Glutamatergic neuron (in vitro differentiated cells): ENCODE measurements at regions not wholly inside any gene's neighbourhood (a gene's known extent, or its start where the extent isn't known, plus 50 kb on each side); places are given as distances from the start of the nearest gene placed in this dataset.

Source experiments
- DNase-seq: peaks from one replicate; pipeline ENCODE4 v3.0.0; 2022
- H3K27ac Mint-ChIP-seq: one replicate; pipeline ENCODE4 v1.8.0; 2020; ENCODE audit warnings: mild to moderate bottlenecking, mixed read lengths, inconsistent platforms; ENCODE audit not compliant: unreplicated experiment
- H3K27me3 Mint-ChIP-seq: one replicate; pipeline ENCODE4 v1.8.0; 2020; ENCODE audit warnings: mild to moderate bottlenecking, moderate library complexity, mixed read lengths, inconsistent platforms; ENCODE audit not compliant: unreplicated experiment
- H3K36me3 Mint-ChIP-seq: one replicate; pipeline ENCODE4 v1.8.0; 2020; ENCODE audit warnings: mild to moderate bottlenecking, mixed read lengths, inconsistent platforms; ENCODE audit not compliant: unreplicated experiment
- H3K4me1 Mint-ChIP-seq: one replicate; pipeline ENCODE4 v1.8.0; 2020; ENCODE audit warnings: mild to moderate bottlenecking, low read depth, mixed read lengths, inconsistent platforms; ENCODE audit not compliant: unreplicated experiment
- H3K4me3 Mint-ChIP-seq: one replicate; pipeline ENCODE4 v1.8.0; 2020; ENCODE audit warnings: mild to moderate bottlenecking, mixed read lengths, inconsistent platforms; ENCODE audit not compliant: unreplicated experiment
- H3K9me3 Mint-ChIP-seq: one replicate; pipeline ENCODE4 v1.8.0; 2020; ENCODE audit warnings: mild to moderate bottlenecking, moderate library complexity, mixed read lengths, inconsistent platforms; ENCODE audit not compliant: unreplicated experiment
- TF ChIP-seq, protein P1 (sequence below): fragments of 200-600 bp; sonication (generic); IDR thresholded peaks from one replicate; pipeline ENCODE4 v1.5.0; 2021; ENCODE audit not compliant: partially characterized antibody, unreplicated experiment

- Mint-ChIP-seq H3K4me1 (no peaks in the 10 kb centered on the region), H3K9me3 (no peaks in the 10 kb centered on the region), H3K36me3 (no peaks in the 10 kb centered on the region), H3K4me3 (no peak overlapping the region), H3K27ac (no peak overlapping the region), H3K27me3 (no peaks in the 10 kb centered on the region)
- no peak for DNase-seq
- TF ChIP-seq, protein P1, sequence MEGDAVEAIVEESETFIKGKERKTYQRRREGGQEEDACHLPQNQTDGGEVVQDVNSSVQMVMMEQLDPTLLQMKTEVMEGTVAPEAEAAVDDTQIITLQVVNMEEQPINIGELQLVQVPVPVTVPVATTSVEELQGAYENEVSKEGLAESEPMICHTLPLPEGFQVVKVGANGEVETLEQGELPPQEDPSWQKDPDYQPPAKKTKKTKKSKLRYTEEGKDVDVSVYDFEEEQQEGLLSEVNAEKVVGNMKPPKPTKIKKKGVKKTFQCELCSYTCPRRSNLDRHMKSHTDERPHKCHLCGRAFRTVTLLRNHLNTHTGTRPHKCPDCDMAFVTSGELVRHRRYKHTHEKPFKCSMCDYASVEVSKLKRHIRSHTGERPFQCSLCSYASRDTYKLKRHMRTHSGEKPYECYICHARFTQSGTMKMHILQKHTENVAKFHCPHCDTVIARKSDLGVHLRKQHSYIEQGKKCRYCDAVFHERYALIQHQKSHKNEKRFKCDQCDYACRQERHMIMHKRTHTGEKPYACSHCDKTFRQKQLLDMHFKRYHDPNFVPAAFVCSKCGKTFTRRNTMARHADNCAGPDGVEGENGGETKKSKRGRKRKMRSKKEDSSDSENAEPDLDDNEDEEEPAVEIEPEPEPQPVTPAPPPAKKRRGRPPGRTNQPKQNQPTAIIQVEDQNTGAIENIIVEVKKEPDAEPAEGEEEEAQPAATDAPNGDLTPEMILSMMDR, result no peak
These were observed 102.9 kb downstream of the ADAMTS15 start for GRCh38 chr11:130551388-130551787.

DNA sequence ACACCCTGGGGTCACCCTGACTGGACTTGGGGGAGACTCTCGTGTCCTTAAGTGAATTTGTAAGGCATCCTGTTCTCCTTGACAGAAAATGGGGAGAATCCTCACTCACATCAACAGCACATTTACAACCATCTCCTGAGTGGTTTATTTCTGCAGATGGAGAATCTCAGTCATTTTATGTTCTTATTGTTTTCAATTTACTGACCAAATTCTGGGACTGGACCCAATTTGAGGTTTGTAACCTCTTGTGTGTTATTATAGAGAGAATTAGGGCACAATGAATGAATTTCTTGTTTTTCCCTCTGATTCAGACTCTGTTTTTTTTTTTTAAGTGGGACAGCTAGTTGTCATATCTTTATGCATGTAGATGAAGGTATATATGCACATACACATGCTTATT lies 104.9 kb downstream of the ADAMTS15 start:
- H3K27me3 Mint-ChIP-seq, result no peaks in the 10 kb centered on the region
- H3K4me3 Mint-ChIP-seq, result no peak overlapping the region
- H3K36me3 Mint-ChIP-seq, result no peaks in the 10 kb centered on the region
- H3K27ac Mint-ChIP-seq, result no peak overlapping the region
- TF ChIP-seq, protein P1, result no peak
- no peaks in the 10 kb centered on the region for H3K9me3 Mint-ChIP-seq
- DNase-seq, result no peak
- no peaks in the 10 kb centered on the region for H3K4me1 Mint-ChIP-seq

DNA sequence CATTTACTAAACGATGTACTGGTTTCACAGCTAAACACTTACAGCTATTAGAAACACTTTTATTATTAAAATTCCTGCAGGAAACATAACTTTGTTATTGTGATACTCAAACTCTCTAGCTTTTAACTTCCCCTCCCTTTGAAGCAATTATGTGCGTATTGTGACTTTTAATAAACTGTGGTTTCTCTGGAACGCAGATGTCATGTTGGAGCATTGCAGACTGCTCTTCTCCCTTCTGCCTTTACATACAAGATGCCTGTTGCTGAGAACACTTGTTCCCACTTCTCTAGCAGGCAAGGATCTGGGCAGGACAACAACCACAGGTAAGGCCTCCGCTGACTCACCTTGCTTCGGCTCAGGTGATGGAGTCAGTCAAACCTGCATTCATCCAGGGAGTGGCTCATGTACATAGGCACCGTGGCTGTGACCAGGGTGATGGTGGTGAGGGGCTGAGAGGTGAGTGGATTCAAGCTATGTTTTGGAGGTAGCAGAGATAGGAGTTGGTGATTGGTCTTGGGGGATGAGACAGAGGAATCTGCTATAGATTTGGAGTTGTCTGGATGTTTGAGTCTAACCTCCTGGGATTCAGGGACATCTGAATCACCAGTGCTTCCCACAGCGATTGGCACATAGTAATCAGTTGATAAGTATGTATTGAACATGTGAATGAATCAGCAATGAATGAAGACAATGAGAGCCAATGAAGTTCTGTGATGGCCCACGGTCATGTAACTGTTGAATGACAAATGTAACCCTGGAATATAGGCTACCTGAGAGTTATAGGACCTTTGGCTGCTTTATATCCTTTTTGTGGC lies 106.0 kb downstream of the ADAMTS15 start:
- peaks cover 4% of the 10 kb centered on the region for H3K36me3 Mint-ChIP-seq
- no peaks in the 10 kb centered on the region for H3K4me1 Mint-ChIP-seq
- no peaks in the 10 kb centered on the region for H3K9me3 Mint-ChIP-seq
- TF ChIP-seq, protein P1, result no peak
- H3K4me3 Mint-ChIP-seq, result no peak overlapping the region
- H3K27me3 Mint-ChIP-seq, result no peaks in the 10 kb centered on the region
- no peak overlapping the region for H3K27ac Mint-ChIP-seq
- no peak for DNase-seq

- Mint-ChIP-seq H3K4me1 (no peaks in the 10 kb centered on the region), H3K27ac (no peak overlapping the region), H3K36me3 (peaks cover 4% of the 10 kb centered on the region), H3K4me3 (no peak overlapping the region), H3K9me3 (no peaks in the 10 kb centered on the region), H3K27me3 (no peaks in the 10 kb centered on the region)
- TF ChIP-seq, protein P1, result no peak
- DNase-seq, result no peak
These were observed 106.9 kb downstream of the ADAMTS15 start for GRCh38 chr11:130555251-130555841.

DNA sequence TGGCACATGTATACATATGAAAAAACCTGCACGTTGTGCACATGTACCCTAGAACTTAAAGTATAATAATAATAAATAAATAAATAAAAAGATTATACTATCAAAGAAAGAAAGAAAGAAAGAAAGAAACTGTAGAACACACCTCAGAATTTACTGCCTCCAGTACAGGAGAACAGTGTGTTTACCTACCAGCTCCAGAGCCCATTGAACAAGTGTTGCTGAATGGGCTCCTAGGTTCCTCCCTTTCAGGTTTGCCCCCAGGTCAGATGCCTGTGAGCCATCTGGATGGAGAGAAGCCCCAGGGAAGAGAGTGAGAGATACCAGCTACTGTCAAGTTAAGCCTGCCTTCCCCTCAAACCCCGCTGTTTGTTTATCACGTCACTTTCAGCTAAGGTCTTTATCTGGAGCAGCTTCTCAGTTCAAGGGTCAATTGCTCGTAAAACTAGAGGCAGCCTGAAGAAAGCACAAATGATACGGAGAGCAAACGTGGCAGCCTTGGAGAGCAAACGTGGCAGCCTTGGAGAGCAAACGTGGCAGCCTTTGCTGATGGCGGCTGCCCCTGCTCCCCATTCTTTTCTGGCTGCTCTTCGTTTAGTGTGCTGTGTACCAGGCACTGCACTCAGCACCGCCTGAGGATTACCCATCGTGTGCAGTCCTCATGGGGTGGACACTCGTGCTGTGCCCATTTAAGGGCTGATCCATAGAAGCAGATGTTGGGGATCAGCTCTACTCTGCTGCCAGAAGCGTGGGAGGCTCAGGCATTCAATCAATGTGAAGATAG lies 111.7 kb downstream of the ADAMTS15 start:
- Mint-ChIP-seq H3K36me3 (peaks cover 4% of the 10 kb centered on the region), H3K27ac (no peak overlapping the region), H3K9me3 (no peaks in the 10 kb centered on the region), H3K4me1 (no peaks in the 10 kb centered on the region), H3K27me3 (no peaks in the 10 kb centered on the region), H3K4me3 (no peak overlapping the region)
- TF ChIP-seq, protein P1, result no peak
- DNase-seq, result no peak
